ENCODE measurements at regions not wholly inside any gene's neighbourhood (a gene's known extent, or its start where the extent isn't known, plus 50 kb on each side); places are given as distances from the start of the nearest gene placed in this dataset.

GRCh38 chr5:160961038-160961437 is 109.0 kb upstream of the ATP10B start:
- TF ChIP-seq CTCF (IDR thresholded peaks at IDR 0.05) (no peak), POLR2A (IDR thresholded peaks at IDR 0.05) (no peak)
